ENCODE measurements at regions not wholly inside any gene's neighbourhood (a gene's known extent, or its start where the extent isn't known, plus 50 kb on each side); places are given as distances from the start of the nearest gene placed in this dataset.
"Not testable (repeated sequence)": the region's sequence is repeated elsewhere in the genome, so short reads cannot be mapped to it uniquely, and the experiment has no call there.

- no peak for ATAC-seq
- DNase-seq (ENCODE audit: low spot score) = no peak
Measured at GRCh38 chr20:50453533-50454244, 56.5 kb upstream of the PTPN1 start.

GRCh38 chr20:50455245-50455644, 54.9 kb upstream of the PTPN1 start:
- ATAC-seq; DNase-seq (ENCODE audit: low spot score): not testable (repeated sequence)

GRCh38 chr20:50455656-50456451, 54.3 kb upstream of the PTPN1 start:
- DNase-seq (ENCODE audit: low spot score) (peak; percentile 84), ATAC-seq (peak; percentile 74)

- no peak for DNase-seq (ENCODE audit: low spot score)
- ATAC-seq = no peak
Measured at GRCh38 chr20:50456452-50457324, 53.5 kb upstream of the PTPN1 start.

GRCh38 chr20:50459124-50459918, 50.9 kb upstream of the PTPN1 start:
- DNase-seq (ENCODE audit: low spot score) = no peak
- no peak for ATAC-seq

- ATAC-seq = peak; percentile 30
- DNase-seq (ENCODE audit: low spot score) = no peak
Measured at GRCh38 chr20:50460115-50460607, 50.0 kb upstream of the PTPN1 start.
